PC-3 (cell line): ENCODE measurements at regions not wholly inside any gene's neighbourhood (a gene's known extent, or its start where the extent isn't known, plus 50 kb on each side); places are given as distances from the start of the nearest gene placed in this dataset.
A peak's percentile ranks its signal among the peaks of the same experiment; 100 is the strongest.

Experiments used
- ATAC-seq: fragments of 200-7000 bp; cut with Tn5 transposase; 2 replicates; pipeline ENCODE4 v1.9.1; 2020; ENCODE audit warnings: mild to moderate bottlenecking, moderate library complexity
- BruUV-seq: library from RNA; stranded (reverse); fragments of 400-500 nt; replicated peaks from 2 replicates; lab custom pipeline; 2021; lab: Mats Ljungman, UMichigan
- CTCF ChIA-PET: fragments of 300-600 bp; sonication (Branson Sonifier 250); formaldehyde crosslinking; loops from one replicate; lab custom pipeline; 2022; ENCODE audit warnings: antibody characterized with exemption; lab: Charles Lee
- POLR2A ChIA-PET: fragments of 300-600 bp; sonication (Branson Sonifier 250); formaldehyde crosslinking; loops from one replicate; lab custom pipeline; 2022; ENCODE audit warnings: antibody characterized with exemption; ENCODE audit not compliant: unreplicated experiment; lab: Charles Lee
- DNase-seq: peaks from one replicate; pipeline ENCODE4 v3.0.0-alpha.2; 2015
- H2AFZ ChIP-seq: fragments of 300-600 bp; sonication (generic); 2 replicates; pipeline ENCODE4 v1.6.0; 2016; ENCODE audit warnings: antibody characterized with exemption, low read length
- H3F3A ChIP-seq: fragments of 300-600 bp; sonication (generic); one replicate; pipeline ENCODE4 v1.6.0; 2017; ENCODE audit warnings: antibody characterized with exemption, low read length, control low read depth, mild to moderate bottlenecking; ENCODE audit not compliant: unreplicated experiment
- H3K27ac ChIP-seq: fragments of 300-600 bp; sonication (generic); 2 replicates; pipeline ENCODE4 v1.5.1; 2016; ENCODE audit warnings: mild to moderate bottlenecking, low read length
- H3K27me3 ChIP-seq: fragments of 300-600 bp; sonication (generic); 2 replicates; pipeline ENCODE4 v1.6.1; 2016; ENCODE audit warnings: low read length, mixed read lengths
- H3K36me3 ChIP-seq: fragments of 300-600 bp; sonication (generic); 2 replicates; pipeline ENCODE4 v1.6.1; 2016; ENCODE audit warnings: low read depth, mixed run types, low read length, mixed read lengths
- H3K4me1 ChIP-seq: fragments of 300-600 bp; sonication (generic); 2 replicates; pipeline ENCODE4 v1.5.1; 2016; ENCODE audit warnings: low read length; ENCODE audit not compliant: insufficient read depth
- H3K4me2 ChIP-seq: fragments of 300-600 bp; sonication (generic); 2 replicates; pipeline ENCODE4 v1.6.0; 2016; ENCODE audit warnings: low read length
- H3K4me3 ChIP-seq: fragments of 300-600 bp; sonication (generic); 2 replicates; pipeline ENCODE4 v1.5.1; 2016; ENCODE audit warnings: mild to moderate bottlenecking, low read length, mixed read lengths
- H3K79me2 ChIP-seq: fragments of 300-600 bp; sonication (generic); 2 replicates; pipeline ENCODE4 v1.6.1; 2017; ENCODE audit warnings: low read length, mixed read lengths
- H3K9ac ChIP-seq: fragments of 300-600 bp; sonication (generic); 2 replicates; pipeline ENCODE4 v1.6.0; 2016; ENCODE audit warnings: mild to moderate bottlenecking, low read length
- H3K9me2 ChIP-seq: fragments of 300-600 bp; sonication (generic); replicated peaks from 2 replicates; pipeline ENCODE4 v1.6.1; 2016; ENCODE audit warnings: mixed run types, low read length, mixed read lengths
- H3K9me3 ChIP-seq: fragments of 300-600 bp; sonication (generic); 2 replicates; pipeline ENCODE4 v1.6.1; 2016; ENCODE audit warnings: low read length, mixed read lengths
- H4K20me1 ChIP-seq: fragments of 300-600 bp; sonication (generic); 2 replicates; pipeline ENCODE4 v1.6.1; 2016; ENCODE audit warnings: low read length, mixed read lengths
- CTCF ChIP-seq: fragments of 300-600 bp; sonication (generic); conservative IDR thresholded peaks from 2 replicates; pipeline ENCODE4 v1.5.1; 2017; ENCODE audit warnings: antibody characterized with exemption, low read depth, mild to moderate bottlenecking, low read length
- EZH2 ChIP-seq: fragments of 300-600 bp; sonication (generic); IDR thresholded peaks from one replicate; pipeline ENCODE4 v1.6.1; 2017; ENCODE audit warnings: antibody characterized with exemption, mild to moderate bottlenecking, low read length; ENCODE audit not compliant: unreplicated experiment
- EZH2phosphoT487 ChIP-seq: fragments of 300-600 bp; sonication (generic); IDR thresholded peaks from 2 replicates; pipeline ENCODE4 v1.6.1; 2018; ENCODE audit warnings: mild to moderate bottlenecking, antibody characterized with exemption, low read length, borderline replicate concordance
- intact Hi-C: fragments of 100-400 bp; cut with micrococcal nuclease; formaldehyde crosslinking; loops from 2 replicates; pipeline ENCODE4 v1.9.0; 2023

GRCh38 chr18:75745147-75745546 lies 317.6 kb upstream of the SMIM21 start:
- H3K79me2 ChIP-seq, result no peaks in the 10 kb centered on the region
- no peak overlapping the region for H3K9ac ChIP-seq
- no peak overlapping the region for H3K4me2 ChIP-seq
- H3K9me3 ChIP-seq, result no peaks in the 10 kb centered on the region
- CTCF ChIA-PET, result no interaction called here
- peaks cover 59% of the 10 kb centered on the region for H3K27me3 ChIP-seq
- DNase-seq (peak; percentile 13), ATAC-seq (no peak)
- no peaks in the 10 kb centered on the region for H4K20me1 ChIP-seq
- H3K9me2 ChIP-seq, result no peaks in the 10 kb centered on the region
- TF ChIP-seq EZH2phosphoT487 (no peak), EZH2 (no peak), CTCF (no peak)
- POLR2A ChIA-PET, result no interaction called here
- H3K27ac ChIP-seq, result no peak overlapping the region
- H3K4me1 ChIP-seq, result no peaks in the 10 kb centered on the region
- BruUV-seq, result no TSS peak
- H3K36me3 ChIP-seq, result no peaks in the 10 kb centered on the region
- intact Hi-C loops, result no loop called here
- no peak overlapping the region for H2AFZ ChIP-seq
- H3F3A ChIP-seq, result no peaks in the 10 kb centered on the region
- no peak overlapping the region for H3K4me3 ChIP-seq

GRCh38 chr18:75742516-75742915 lies 315.0 kb upstream of the SMIM21 start:
- intact Hi-C loops, result no loop called here
- H3K4me2 ChIP-seq, result no peak overlapping the region
- no peak for TF ChIP-seq CTCF
- no peaks in the 10 kb centered on the region for H3K36me3 ChIP-seq
- no peaks in the 10 kb centered on the region for H4K20me1 ChIP-seq
- H3K9me2 ChIP-seq, result no peaks in the 10 kb centered on the region
- H3K27me3 ChIP-seq, result peaks cover 52% of the 10 kb centered on the region
- no peak overlapping the region for H2AFZ ChIP-seq
- ATAC-seq (no peak), DNase-seq (no peak)
- no peak overlapping the region for H3K9ac ChIP-seq
- ChIA-PET POLR2A (no interaction called here), CTCF (no interaction called here)
- no peaks in the 10 kb centered on the region for H3K79me2 ChIP-seq
- H3K27ac ChIP-seq, result no peak overlapping the region
- H3K4me1 ChIP-seq, result no peaks in the 10 kb centered on the region
- no peaks in the 10 kb centered on the region for H3F3A ChIP-seq
- no peaks in the 10 kb centered on the region for H3K9me3 ChIP-seq
- BruUV-seq, result no TSS peak
- no peak overlapping the region for H3K4me3 ChIP-seq

GRCh38 chr18:75739682-75740081 lies 312.2 kb upstream of the SMIM21 start:
- no peak overlapping the region for H3K4me3 ChIP-seq
- H3K36me3 ChIP-seq, result no peaks in the 10 kb centered on the region
- H3K4me1 ChIP-seq, result no peaks in the 10 kb centered on the region
- H3K4me2 ChIP-seq, result no peak overlapping the region
- H3K27me3 ChIP-seq, result peaks cover 38% of the 10 kb centered on the region
- BruUV-seq, result no TSS peak
- no peak overlapping the region for H3K27ac ChIP-seq
- TF ChIP-seq CTCF (no peak), EZH2phosphoT487 (no peak), EZH2 (no peak)
- no peaks in the 10 kb centered on the region for H3K9me2 ChIP-seq
- H3K79me2 ChIP-seq, result no peaks in the 10 kb centered on the region
- no peaks in the 10 kb centered on the region for H3K9me3 ChIP-seq
- ChIA-PET POLR2A (no interaction called here), CTCF (no interaction called here)
- DNase-seq (no peak), ATAC-seq (no peak)
- H2AFZ ChIP-seq, result no peak overlapping the region
- H3F3A ChIP-seq, result no peaks in the 10 kb centered on the region
- no peak overlapping the region for H3K9ac ChIP-seq
- H4K20me1 ChIP-seq, result no peaks in the 10 kb centered on the region
- intact Hi-C loops, result no loop called here
